HCT116 (cell line): ENCODE measurements at regions not wholly inside any gene's neighbourhood (a gene's known extent, or its start where the extent isn't known, plus 50 kb on each side); places are given as distances from the start of the nearest gene placed in this dataset.

ENCODE experiments used
- CTCF ChIP-seq, 3 experiments: fragments of 200-600 bp in 1 of 3; sonication (generic) in 1 of 3; IDR thresholded peaks in 2 of 3; conservative IDR thresholded peaks in 1 of 3; 2 replicates each; pipeline ENCODE4 v1.5.1; 2012 to 2017; ENCODE audit warnings: low read depth in 2 of 3, low read length in 2 of 3, antibody characterized with exemption in 1 of 3, borderline replicate concordance in 1 of 3, control low read depth in 1 of 3, mild to moderate bottlenecking in 1 of 3, mixed read lengths in 1 of 3, mixed run types in 1 of 3, moderate library complexity in 1 of 3; ENCODE audit not compliant: insufficient read depth in 1 of 3
- EGR1 ChIP-seq: IDR thresholded peaks from 2 replicates; pipeline ENCODE4 v1.6.1; 2012; ENCODE audit warnings: low read depth
- EZH2 ChIP-seq: fragments of 200-600 bp; sonication (generic); IDR thresholded peaks from 2 replicates; pipeline ENCODE4 v1.6.1; 2017; ENCODE audit warnings: antibody characterized with exemption, mixed run types
- POLR2A ChIP-seq: IDR thresholded peaks from 2 replicates; pipeline ENCODE4 v1.7.0; 2011; ENCODE audit warnings: borderline replicate concordance; ENCODE audit not compliant: insufficient read depth, insufficient read length; ENCODE audit errors: extremely low read depth
- POLR2AphosphoS5 ChIP-seq: IDR thresholded peaks from 2 replicates; pipeline ENCODE4 v1.6.1; 2011; ENCODE audit warnings: mild to moderate bottlenecking, low read depth, low read length, moderate library complexity
- RAD21 ChIP-seq: IDR thresholded peaks from 2 replicates; pipeline ENCODE4 v1.6.1; 2012; ENCODE audit warnings: low read depth, mild to moderate bottlenecking
- SRF ChIP-seq: IDR thresholded peaks from 2 replicates; pipeline ENCODE4 v1.6.1; 2012; ENCODE audit warnings: low read depth
- ZNF274 ChIP-seq: fragments of 200-500 bp; sonication (Bioruptor generic); IDR thresholded peaks from 2 replicates; pipeline ENCODE4 v1.6.1; 2014; ENCODE audit warnings: mild to moderate bottlenecking, low read depth, low read length, inconsistent platforms
- TF ChIP-seq, protein P1 (sequence below): IDR thresholded peaks from 2 replicates; pipeline ENCODE4 v1.6.1; 2012; ENCODE audit warnings: low read depth
- TF ChIP-seq, protein P2 (sequence below): IDR thresholded peaks from 2 replicates; pipeline ENCODE4 v1.6.1; 2012

DNA sequence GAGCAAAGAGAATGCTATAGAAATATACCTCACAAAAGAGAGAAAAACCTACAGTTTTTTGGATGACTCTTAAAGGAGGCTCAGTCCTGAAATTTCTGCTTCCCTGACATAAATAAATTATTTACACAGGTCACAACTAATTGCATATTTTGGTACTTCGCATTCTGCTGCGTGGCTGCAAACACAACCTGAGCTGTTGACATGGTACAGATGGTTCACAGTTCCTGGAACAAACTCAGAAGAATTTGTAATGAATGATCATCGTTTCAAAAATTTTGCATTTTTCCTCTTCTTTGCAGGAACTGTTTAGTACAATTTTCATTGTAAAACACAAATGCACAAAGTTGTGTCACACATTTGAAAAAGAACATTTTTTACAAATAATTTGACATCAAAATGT, 313.7 kb upstream of the SYT1 start:
- no peak for TF ChIP-seq CTCF (IDR thresholded peaks at IDR 0.05 in 2 of 3, conservative IDR thresholded peaks at IDR 0.05 in 1 of 3; ENCODE audit: borderline replicate concordance in 1 of 3, insufficient read depth in 1 of 3, low read depth in 2 of 3, low read length in 2 of 3)
- no peak for TF ChIP-seq SRF
- no peak for TF ChIP-seq ZNF274
- no peak for TF ChIP-seq POLR2A
- TF ChIP-seq POLR2AphosphoS5 = no peak
- no peak for TF ChIP-seq EZH2
- no peak for TF ChIP-seq RAD21
- TF ChIP-seq, protein P1, sequence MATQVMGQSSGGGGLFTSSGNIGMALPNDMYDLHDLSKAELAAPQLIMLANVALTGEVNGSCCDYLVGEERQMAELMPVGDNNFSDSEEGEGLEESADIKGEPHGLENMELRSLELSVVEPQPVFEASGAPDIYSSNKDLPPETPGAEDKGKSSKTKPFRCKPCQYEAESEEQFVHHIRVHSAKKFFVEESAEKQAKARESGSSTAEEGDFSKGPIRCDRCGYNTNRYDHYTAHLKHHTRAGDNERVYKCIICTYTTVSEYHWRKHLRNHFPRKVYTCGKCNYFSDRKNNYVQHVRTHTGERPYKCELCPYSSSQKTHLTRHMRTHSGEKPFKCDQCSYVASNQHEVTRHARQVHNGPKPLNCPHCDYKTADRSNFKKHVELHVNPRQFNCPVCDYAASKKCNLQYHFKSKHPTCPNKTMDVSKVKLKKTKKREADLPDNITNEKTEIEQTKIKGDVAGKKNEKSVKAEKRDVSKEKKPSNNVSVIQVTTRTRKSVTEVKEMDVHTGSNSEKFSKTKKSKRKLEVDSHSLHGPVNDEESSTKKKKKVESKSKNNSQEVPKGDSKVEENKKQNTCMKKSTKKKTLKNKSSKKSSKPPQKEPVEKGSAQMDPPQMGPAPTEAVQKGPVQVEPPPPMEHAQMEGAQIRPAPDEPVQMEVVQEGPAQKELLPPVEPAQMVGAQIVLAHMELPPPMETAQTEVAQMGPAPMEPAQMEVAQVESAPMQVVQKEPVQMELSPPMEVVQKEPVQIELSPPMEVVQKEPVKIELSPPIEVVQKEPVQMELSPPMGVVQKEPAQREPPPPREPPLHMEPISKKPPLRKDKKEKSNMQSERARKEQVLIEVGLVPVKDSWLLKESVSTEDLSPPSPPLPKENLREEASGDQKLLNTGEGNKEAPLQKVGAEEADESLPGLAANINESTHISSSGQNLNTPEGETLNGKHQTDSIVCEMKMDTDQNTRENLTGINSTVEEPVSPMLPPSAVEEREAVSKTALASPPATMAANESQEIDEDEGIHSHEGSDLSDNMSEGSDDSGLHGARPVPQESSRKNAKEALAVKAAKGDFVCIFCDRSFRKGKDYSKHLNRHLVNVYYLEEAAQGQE = no peak
- no peak for TF ChIP-seq EGR1
- TF ChIP-seq, protein P2, sequence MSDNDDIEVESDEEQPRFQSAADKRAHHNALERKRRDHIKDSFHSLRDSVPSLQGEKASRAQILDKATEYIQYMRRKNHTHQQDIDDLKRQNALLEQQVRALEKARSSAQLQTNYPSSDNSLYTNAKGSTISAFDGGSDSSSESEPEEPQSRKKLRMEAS = no peak
